IMR-90 (cell line): ENCODE measurements at regions not wholly inside any gene's neighbourhood (a gene's known extent, or its start where the extent isn't known, plus 50 kb on each side); places are given as distances from the start of the nearest gene placed in this dataset.

Experiments used
- ATAC-seq: fragments of 200-7000 bp; cut with Tn5 transposase; 2 replicates; pipeline ENCODE4 v1.9.1; 2020; ENCODE audit warnings: low read depth, mild to moderate bottlenecking, moderate library complexity
- BruUV-seq: library from RNA; stranded (reverse); fragments of 400-500 nt; replicated peaks from 2 replicates; lab custom pipeline; 2021; lab: Mats Ljungman, UMichigan
- CTCF ChIA-PET: fragments of 300-600 bp; formaldehyde crosslinking; extraction: SDS; loops from one replicate; lab custom pipeline; 2021; ENCODE audit warnings: antibody characterized with exemption; lab: Yijun Ruan, JAX
- POLR2A ChIA-PET: fragments of 300-600 bp; sonication (Branson Sonifier 250); formaldehyde crosslinking; loops from one replicate; lab custom pipeline; 2022; ENCODE audit warnings: antibody characterized with exemption; ENCODE audit not compliant: unreplicated experiment; lab: Charles Lee
- DNase-seq: peaks from one replicate; pipeline ENCODE4 v3.0.0; 2013
- H2AFZ ChIP-seq: replicated peaks from 2 replicates; pipeline ENCODE3; 2013; ENCODE audit warnings: low read length, mild to moderate bottlenecking; ENCODE audit not compliant: poor library complexity
- H2AK5ac ChIP-seq: 2 replicates; pipeline ENCODE4 v1.6.1; 2013; ENCODE audit warnings: low read depth, low read length, inconsistent platforms
- H2AK9ac ChIP-seq: replicated peaks from 2 replicates; pipeline ENCODE3; 2013; ENCODE audit warnings: mild to moderate bottlenecking, low read depth, low read length, moderate library complexity; ENCODE audit not compliant: poor library complexity
- H2BK120ac ChIP-seq: 2 replicates; pipeline ENCODE4 v1.6.1; 2013; ENCODE audit warnings: low read depth, low read length, inconsistent platforms
- H2BK15ac ChIP-seq: 3 replicates; pipeline ENCODE4 v1.6.1; 2013; ENCODE audit warnings: low read depth, low read length, inconsistent platforms
- H2BK20ac ChIP-seq: 2 replicates; pipeline ENCODE4 v1.6.1; 2013; ENCODE audit warnings: low read depth, mild to moderate bottlenecking, inconsistent platforms, low read length, moderate library complexity
- H2BK5ac ChIP-seq: 2 replicates; pipeline ENCODE4 v1.6.1; 2013; ENCODE audit warnings: mild to moderate bottlenecking, low read depth, low read length, inconsistent platforms; ENCODE audit not compliant: poor library complexity, severe bottlenecking
- H3K14ac ChIP-seq: replicated peaks from 2 replicates; pipeline ENCODE4 v1.6.1; 2013; ENCODE audit warnings: low read depth, low read length, inconsistent platforms
- H3K18ac ChIP-seq: 2 replicates; pipeline ENCODE4 v1.6.1; 2013; ENCODE audit warnings: low read depth, low read length, control low read depth
- H3K23ac ChIP-seq: 2 replicates; pipeline ENCODE4 v1.6.1; 2013; ENCODE audit warnings: low read depth, low read length, inconsistent platforms
- H3K27ac ChIP-seq: 2 replicates; pipeline ENCODE4 v1.5.1; 2013; ENCODE audit warnings: mild to moderate bottlenecking, control low read depth, low read length; ENCODE audit not compliant: insufficient read depth
- H3K27me3 ChIP-seq: 2 replicates; pipeline ENCODE4 v1.6.1; 2013; ENCODE audit warnings: low read length; ENCODE audit not compliant: control insufficient read depth, insufficient read depth
- H3K36me3 ChIP-seq: 2 replicates; pipeline ENCODE4 v1.6.1; 2013; ENCODE audit warnings: low read length, mixed read lengths; ENCODE audit not compliant: control insufficient read depth, insufficient read depth
- H3K4ac ChIP-seq: 2 replicates; pipeline ENCODE4 v1.6.1; 2013; ENCODE audit warnings: low read depth, low read length, inconsistent platforms
- H3K4me1 ChIP-seq: 2 replicates; pipeline ENCODE4 v1.6.1; 2013; ENCODE audit warnings: low read length, mixed read lengths; ENCODE audit not compliant: control insufficient read depth, insufficient read depth
- H3K4me2 ChIP-seq: 2 replicates; pipeline ENCODE4 v1.6.1; 2013; ENCODE audit warnings: low read depth, mild to moderate bottlenecking, control low read depth, low read length, moderate library complexity
- H3K4me3 ChIP-seq: 2 replicates; pipeline ENCODE4 v1.5.1; 2013; ENCODE audit warnings: low read depth, mild to moderate bottlenecking, control low read depth, low read length, moderate library complexity; ENCODE audit not compliant: insufficient read depth
- H3K56ac ChIP-seq: 2 replicates; pipeline ENCODE4 v1.6.1; 2013; ENCODE audit warnings: low read length, inconsistent platforms; ENCODE audit not compliant: insufficient read depth; ENCODE audit errors: extremely low read depth
- H3K79me1 ChIP-seq, 2 experiments: 2 replicates each; pipeline ENCODE4 v1.6.1; 2013; ENCODE audit warnings: low read length in 2 of 2, inconsistent platforms in 1 of 2, low read depth in 1 of 2
- H3K9ac ChIP-seq: 2 replicates; pipeline ENCODE4 v1.6.1; 2013; ENCODE audit warnings: low read depth, low read length, control low read depth
- H3K9me1 ChIP-seq: 2 replicates; pipeline ENCODE4 v1.6.1; 2013; ENCODE audit warnings: low read length, inconsistent platforms; ENCODE audit not compliant: insufficient read depth
- H3K9me3 ChIP-seq: 2 replicates; pipeline ENCODE4 v1.6.1; 2013; ENCODE audit warnings: low read length; ENCODE audit not compliant: control insufficient read depth, insufficient read depth
- H4K20me1 ChIP-seq: 2 replicates; pipeline ENCODE4 v1.6.1; 2013; ENCODE audit warnings: low read length, inconsistent platforms; ENCODE audit not compliant: insufficient read depth
- H4K5ac ChIP-seq: 2 replicates; pipeline ENCODE4 v1.6.1; 2013; ENCODE audit warnings: mild to moderate bottlenecking, low read depth, low read length, control low read depth
- H4K8ac ChIP-seq, 2 experiments: 2 replicates each; pipeline ENCODE4 v1.6.1; 2013; ENCODE audit warnings: low read depth in 2 of 2, low read length in 2 of 2, control low read depth in 1 of 2, inconsistent platforms in 1 of 2
- H4K91ac ChIP-seq: 2 replicates; pipeline ENCODE4 v1.6.1; 2013; ENCODE audit warnings: low read depth, low read length, inconsistent platforms; ENCODE audit not compliant: insufficient read depth
- BHLHE40 ChIP-seq: fragments of 150-350 bp; IDR thresholded peaks from 2 replicates; pipeline ENCODE4 v1.6.1; 2016; ENCODE audit warnings: mild to moderate bottlenecking, low read depth, low read length
- CEBPB ChIP-seq: IDR thresholded peaks from 2 replicates; pipeline ENCODE4 v1.6.1; 2012; ENCODE audit warnings: low read depth, low read length, improper control_type of control experiment
- CHD1 ChIP-seq: IDR thresholded peaks from 2 replicates; pipeline ENCODE4 v1.6.1; 2012; ENCODE audit warnings: low read depth, low read length, improper control_type of control experiment
- FOS ChIP-seq: fragments of 150-350 bp; IDR thresholded peaks from 2 replicates; pipeline ENCODE4 v1.6.1; 2016; ENCODE audit warnings: low read depth, low read length
- MAFK ChIP-seq: IDR thresholded peaks from 2 replicates; pipeline ENCODE4 v1.6.1; 2012; ENCODE audit warnings: low read depth, low read length, improper control_type of control experiment
- MAZ ChIP-seq: IDR thresholded peaks from 2 replicates; pipeline ENCODE4 v1.6.1; 2012; ENCODE audit warnings: low read depth, mild to moderate bottlenecking, low read length, improper control_type of control experiment, moderate library complexity, borderline replicate concordance
- MXI1 ChIP-seq: IDR thresholded peaks from 2 replicates; pipeline ENCODE4 v1.6.1; 2012; ENCODE audit warnings: low read depth, mild to moderate bottlenecking, low read length, moderate library complexity, borderline replicate concordance
- NFE2L2 ChIP-seq: fragments of 150-350 bp; IDR thresholded peaks from 2 replicates; pipeline ENCODE4 v1.6.1; 2016; ENCODE audit warnings: low read depth, mild to moderate bottlenecking, low read length
- POLR2A ChIP-seq: IDR thresholded peaks from 2 replicates; pipeline ENCODE4 v1.6.1; 2012; ENCODE audit warnings: mild to moderate bottlenecking, low read depth, low read length
- RAD21 ChIP-seq: IDR thresholded peaks from 2 replicates; pipeline ENCODE4 v1.6.1; 2012; ENCODE audit warnings: low read length, improper control_type of control experiment
- RCOR1 ChIP-seq: IDR thresholded peaks from 2 replicates; pipeline ENCODE4 v1.6.1; 2012; ENCODE audit warnings: mild to moderate bottlenecking, low read length, improper control_type of control experiment; ENCODE audit not compliant: insufficient replicate concordance
- RFX5 ChIP-seq: IDR thresholded peaks from 2 replicates; pipeline ENCODE4 v1.8.0; 2012; ENCODE audit warnings: low read depth, mild to moderate bottlenecking, low read length, moderate library complexity
- SMC3 ChIP-seq: fragments of 150-350 bp; IDR thresholded peaks from 2 replicates; pipeline ENCODE4 v1.6.1; 2016; ENCODE audit warnings: low read depth, mild to moderate bottlenecking, antibody characterized with exemption, low read length, moderate library complexity
- WGBS, 2 experiments: methylation state at CpG; one replicate each; pipeline versions ENCODE4 v1.1.5 to v1.1.7; 2013; ENCODE audit warnings: missing lambda C conversion rate in 2 of 2; ENCODE audit not compliant: insufficient read length in 1 of 2; ENCODE audit errors: extremely low coverage in 2 of 2; 5-methylcytosine and 5-hydroxymethylcytosine counted together
- dilution Hi-C: fragments of 300-500 bp; cut with HindIII; formaldehyde crosslinking; loops from one replicate; pipeline ENCODE4 v1.14.3; 2018; ENCODE audit warnings: low sequenced_read_pairs; ENCODE audit not compliant: unreplicated experiment
- in situ Hi-C: fragments of 300-500 bp; cut with MboI; formaldehyde crosslinking; loops from 3 replicates; pipeline ENCODE4 v1.14.3; 2019; ENCODE audit warnings: low sequenced_read_pairs, inconsistent platforms, mixed read lengths
- intact Hi-C: fragments of 100-400 bp; cut with micrococcal nuclease; formaldehyde crosslinking; loops from 2 replicates; pipeline ENCODE4 v1.10.0; 2022
- TF ChIP-seq, protein P1 (sequence below): fragments of 150-350 bp; IDR thresholded peaks from 2 replicates; pipeline ENCODE4 v1.6.1; 2017; ENCODE audit warnings: mild to moderate bottlenecking, antibody characterized with exemption, low read length, low read depth
- TF ChIP-seq, protein P2 (sequence below): conservative IDR thresholded peaks from 2 replicates; pipeline ENCODE4 v1.5.1; 2012; ENCODE audit warnings: mild to moderate bottlenecking, low read depth, low read length, improper control_type of control experiment
- TF ChIP-seq, protein P3 (sequence below): fragments of 150-350 bp; IDR thresholded peaks from 2 replicates; pipeline ENCODE4 v1.6.1; 2016; ENCODE audit warnings: low read depth, mild to moderate bottlenecking, low read length, moderate library complexity, borderline replicate concordance

DNA sequence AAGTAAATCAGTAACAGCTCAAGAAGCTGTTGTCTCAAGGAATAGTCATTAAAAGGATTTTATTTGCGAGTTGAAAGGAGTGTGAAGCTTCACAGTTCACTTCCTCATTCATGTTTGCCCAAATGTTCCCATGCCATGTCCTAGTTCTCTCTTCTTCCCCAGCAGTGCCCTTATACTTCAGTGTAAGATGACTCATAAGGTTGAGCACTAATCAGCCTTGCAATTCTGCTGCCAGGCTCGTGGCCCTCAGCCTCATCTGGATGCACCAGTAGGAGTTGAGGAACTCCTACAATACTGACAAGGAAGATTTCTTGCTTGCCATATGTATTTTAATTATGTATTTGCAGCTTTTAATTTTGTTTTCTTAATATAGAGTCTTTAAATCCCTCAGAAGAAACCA, 1980.4 kb downstream of the SUCLG1 start:
- ChIA-PET POLR2A (no interaction called here), CTCF (no interaction called here)
- Histone ChIP-seq H3K9ac (no peak overlapping the region), H4K20me1 (no peaks in the 10 kb centered on the region), H4K91ac (no peak overlapping the region), H3K27me3 (no peaks in the 10 kb centered on the region), H3K18ac (no peak overlapping the region), H4K8ac (no peak overlapping the region), H3K4me3 (no peak overlapping the region), H3K9me3 (no peaks in the 10 kb centered on the region), H3K27ac (no peak overlapping the region), H2BK20ac (no peak overlapping the region), H3K36me3 (no peaks in the 10 kb centered on the region), H2AK9ac (no peak overlapping the region), H3K4me1 (no peaks in the 10 kb centered on the region), H2BK15ac (no peak overlapping the region), H2AK5ac (no peak overlapping the region), H4K5ac (no peak overlapping the region), H2BK5ac (no peak overlapping the region), H3K23ac (no peak overlapping the region), H3K56ac (no peak overlapping the region), H3K79me1 (no peaks in the 10 kb centered on the region), H2AFZ (no peak overlapping the region), H2BK120ac (no peak overlapping the region), H3K9me1 (no peaks in the 10 kb centered on the region), H3K14ac (no peak overlapping the region), H3K4me2 (no peak overlapping the region), H3K4ac (no peak overlapping the region)
- TF ChIP-seq FOS, result no peak
- TF ChIP-seq RCOR1, result no peak
- TF ChIP-seq MAZ, result no peak
- TF ChIP-seq CEBPB, result no peak
- TF ChIP-seq MXI1, result no peak
- TF ChIP-seq RFX5, result no peak
- TF ChIP-seq RAD21, result no peak
- TF ChIP-seq BHLHE40, result no peak
- no peak for TF ChIP-seq SMC3
- TF ChIP-seq, protein P1, sequence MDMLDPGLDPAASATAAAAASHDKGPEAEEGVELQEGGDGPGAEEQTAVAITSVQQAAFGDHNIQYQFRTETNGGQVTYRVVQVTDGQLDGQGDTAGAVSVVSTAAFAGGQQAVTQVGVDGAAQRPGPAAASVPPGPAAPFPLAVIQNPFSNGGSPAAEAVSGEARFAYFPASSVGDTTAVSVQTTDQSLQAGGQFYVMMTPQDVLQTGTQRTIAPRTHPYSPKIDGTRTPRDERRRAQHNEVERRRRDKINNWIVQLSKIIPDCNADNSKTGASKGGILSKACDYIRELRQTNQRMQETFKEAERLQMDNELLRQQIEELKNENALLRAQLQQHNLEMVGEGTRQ, result no peak
- TF ChIP-seq MAFK, result no peak
- no peak for TF ChIP-seq POLR2A
- TF ChIP-seq, protein P2, sequence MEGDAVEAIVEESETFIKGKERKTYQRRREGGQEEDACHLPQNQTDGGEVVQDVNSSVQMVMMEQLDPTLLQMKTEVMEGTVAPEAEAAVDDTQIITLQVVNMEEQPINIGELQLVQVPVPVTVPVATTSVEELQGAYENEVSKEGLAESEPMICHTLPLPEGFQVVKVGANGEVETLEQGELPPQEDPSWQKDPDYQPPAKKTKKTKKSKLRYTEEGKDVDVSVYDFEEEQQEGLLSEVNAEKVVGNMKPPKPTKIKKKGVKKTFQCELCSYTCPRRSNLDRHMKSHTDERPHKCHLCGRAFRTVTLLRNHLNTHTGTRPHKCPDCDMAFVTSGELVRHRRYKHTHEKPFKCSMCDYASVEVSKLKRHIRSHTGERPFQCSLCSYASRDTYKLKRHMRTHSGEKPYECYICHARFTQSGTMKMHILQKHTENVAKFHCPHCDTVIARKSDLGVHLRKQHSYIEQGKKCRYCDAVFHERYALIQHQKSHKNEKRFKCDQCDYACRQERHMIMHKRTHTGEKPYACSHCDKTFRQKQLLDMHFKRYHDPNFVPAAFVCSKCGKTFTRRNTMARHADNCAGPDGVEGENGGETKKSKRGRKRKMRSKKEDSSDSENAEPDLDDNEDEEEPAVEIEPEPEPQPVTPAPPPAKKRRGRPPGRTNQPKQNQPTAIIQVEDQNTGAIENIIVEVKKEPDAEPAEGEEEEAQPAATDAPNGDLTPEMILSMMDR, result no peak
- no peak for TF ChIP-seq CHD1
- TF ChIP-seq, protein P3, sequence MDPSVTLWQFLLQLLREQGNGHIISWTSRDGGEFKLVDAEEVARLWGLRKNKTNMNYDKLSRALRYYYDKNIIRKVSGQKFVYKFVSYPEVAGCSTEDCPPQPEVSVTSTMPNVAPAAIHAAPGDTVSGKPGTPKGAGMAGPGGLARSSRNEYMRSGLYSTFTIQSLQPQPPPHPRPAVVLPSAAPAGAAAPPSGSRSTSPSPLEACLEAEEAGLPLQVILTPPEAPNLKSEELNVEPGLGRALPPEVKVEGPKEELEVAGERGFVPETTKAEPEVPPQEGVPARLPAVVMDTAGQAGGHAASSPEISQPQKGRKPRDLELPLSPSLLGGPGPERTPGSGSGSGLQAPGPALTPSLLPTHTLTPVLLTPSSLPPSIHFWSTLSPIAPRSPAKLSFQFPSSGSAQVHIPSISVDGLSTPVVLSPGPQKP, result no peak
- no peak for TF ChIP-seq NFE2L2
- no TSS peak for BruUV-seq
- no peak for ATAC-seq
- WGBS, 2 experiments, result no CpG with 5 or more reads among the region's 2 CpGs
- intact Hi-C loops, result no loop called here
- DNase-seq, result no peak
- dilution Hi-C loops, result no loop called here
- in situ Hi-C loops, result no loop called here
